ENCODE measurements at regions not wholly inside any gene's neighbourhood (a gene's known extent, or its start where the extent isn't known, plus 50 kb on each side); places are given as distances from the start of the nearest gene placed in this dataset.

DNA sequence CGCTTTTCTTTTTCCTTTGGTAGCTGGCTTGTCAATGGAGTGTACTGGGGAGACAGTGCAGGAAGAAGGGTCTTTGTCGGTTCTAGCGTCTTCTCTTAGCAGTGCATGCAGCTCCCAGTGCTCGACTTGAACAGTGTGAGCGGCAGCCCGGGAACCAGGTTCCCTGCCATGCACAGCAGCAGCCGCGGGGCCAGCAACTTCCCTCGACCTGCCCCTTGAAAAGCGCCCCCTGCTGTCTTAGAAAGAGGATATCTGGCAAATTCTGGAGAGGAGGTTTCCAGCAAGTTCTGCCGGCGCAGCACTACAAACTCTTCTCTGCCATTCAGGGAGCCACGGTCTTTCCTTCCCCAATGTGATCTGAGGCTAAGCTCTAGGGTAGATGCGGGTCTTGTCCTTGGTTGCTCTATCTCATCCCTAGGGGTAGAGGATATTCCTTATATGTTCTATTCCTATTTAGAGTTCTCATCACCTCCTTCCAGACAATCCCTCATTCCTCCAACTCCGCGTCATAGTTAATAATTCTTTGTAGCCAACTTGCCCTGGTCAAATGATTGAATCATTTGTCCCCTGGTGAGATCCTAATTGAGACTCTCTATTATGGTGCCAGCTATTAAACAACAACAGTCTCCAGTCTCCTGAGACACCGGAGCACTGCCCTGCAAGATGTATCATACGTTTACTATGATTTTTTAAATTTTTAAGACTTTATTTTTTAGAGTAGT lies 451.3 kb downstream of the PMP22 start:
- DNase-seq (ENCODE audit: low read depth in 3 of 3): no peak

DNA sequence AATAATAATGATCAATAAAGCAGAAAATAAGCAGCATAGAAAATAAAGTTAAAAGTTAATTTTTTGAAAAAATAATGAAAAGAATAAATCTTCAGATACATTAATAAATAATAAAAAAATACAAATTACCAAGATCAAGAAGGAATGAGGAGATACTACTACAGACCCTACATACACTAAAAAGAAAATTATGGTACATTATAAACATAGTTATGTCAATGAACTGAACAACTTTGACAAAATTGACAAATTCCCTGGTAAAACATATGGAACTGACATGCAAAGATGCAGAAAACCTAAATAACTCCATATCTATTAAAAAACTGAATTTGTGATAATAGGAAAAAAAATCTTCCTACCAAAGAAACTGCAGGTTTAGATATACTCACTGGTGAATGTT lies 456.7 kb downstream of the PMP22 start:
- no peak for DNase-seq (ENCODE audit: low read depth in 3 of 3)

- DNase-seq (ENCODE audit: low read depth in 3 of 3): no peak
Measured at GRCh38 chr17:14805348-14805747, 459.8 kb downstream of the PMP22 start.

DNA sequence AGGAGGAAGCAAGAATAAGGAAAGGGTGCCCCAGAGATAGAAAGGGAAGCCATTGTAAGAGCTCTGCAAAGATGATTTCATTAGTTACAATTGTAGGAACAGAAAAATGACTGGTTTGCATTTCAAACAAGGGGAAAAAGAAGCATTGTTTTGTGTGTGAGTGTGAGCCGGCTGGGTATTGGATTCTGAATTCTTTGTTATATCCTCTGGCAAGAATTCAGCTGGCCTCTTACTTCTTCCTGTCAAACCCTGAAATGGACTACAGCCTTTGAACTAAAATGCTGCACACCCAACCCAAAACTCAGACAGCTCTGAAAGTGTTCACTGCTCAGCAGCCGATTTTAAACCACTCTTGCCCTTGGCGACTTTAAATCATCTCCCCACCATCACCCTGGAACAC lies 461.3 kb downstream of the PMP22 start:
- no peak for DNase-seq (ENCODE audit: low read depth in 3 of 3)

DNA sequence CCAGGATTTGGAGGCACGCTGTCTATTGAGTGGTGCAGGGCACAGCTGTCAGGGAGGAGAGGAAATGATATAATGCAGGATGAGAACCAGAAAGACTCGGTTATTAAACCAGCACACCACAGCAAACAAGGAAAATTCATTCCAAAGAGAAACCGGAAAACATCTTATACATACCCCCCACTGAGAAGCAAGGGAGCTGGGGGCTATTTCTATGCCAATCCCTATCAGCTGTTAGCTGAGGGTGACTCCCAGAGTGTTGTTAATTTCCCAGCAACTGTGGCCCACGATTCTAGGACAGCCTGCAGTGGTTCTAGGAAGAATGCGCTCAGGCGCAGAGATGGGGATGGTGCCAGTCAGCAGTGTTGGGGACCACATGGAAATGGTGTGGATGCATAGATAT lies 467.3 kb downstream of the PMP22 start:
- DNase-seq (ENCODE audit: low read depth in 3 of 3): no peak

- DNase-seq (ENCODE audit: low read depth in 3 of 3): no peak
Measured at GRCh38 chr17:14797021-14797420, 468.1 kb downstream of the PMP22 start.

GRCh38 chr17:14794961-14795360 lies 470.2 kb downstream of the PMP22 start:
- DNase-seq (ENCODE audit: low read depth in 3 of 3): no peak

DNA sequence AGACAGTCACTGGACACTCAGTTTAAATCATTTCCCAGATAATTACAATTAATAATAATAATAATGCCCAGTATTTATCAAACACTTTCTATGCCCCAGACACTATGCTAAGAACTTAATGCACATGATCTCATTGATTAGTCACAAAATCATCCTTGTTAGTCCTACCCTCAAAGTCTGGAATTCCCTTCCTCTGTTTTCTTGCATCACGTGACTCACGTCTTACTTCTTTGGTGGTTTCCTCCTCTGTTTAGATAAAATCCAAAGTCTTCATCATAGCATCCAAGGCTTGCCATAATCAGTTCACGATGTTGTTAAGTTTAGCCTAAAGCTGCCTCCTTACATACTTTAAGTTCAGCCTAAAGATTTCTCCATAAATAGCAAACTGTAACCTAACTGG lies 471.9 kb downstream of the PMP22 start:
- no peak for DNase-seq (ENCODE audit: low read depth in 3 of 3)

DNA sequence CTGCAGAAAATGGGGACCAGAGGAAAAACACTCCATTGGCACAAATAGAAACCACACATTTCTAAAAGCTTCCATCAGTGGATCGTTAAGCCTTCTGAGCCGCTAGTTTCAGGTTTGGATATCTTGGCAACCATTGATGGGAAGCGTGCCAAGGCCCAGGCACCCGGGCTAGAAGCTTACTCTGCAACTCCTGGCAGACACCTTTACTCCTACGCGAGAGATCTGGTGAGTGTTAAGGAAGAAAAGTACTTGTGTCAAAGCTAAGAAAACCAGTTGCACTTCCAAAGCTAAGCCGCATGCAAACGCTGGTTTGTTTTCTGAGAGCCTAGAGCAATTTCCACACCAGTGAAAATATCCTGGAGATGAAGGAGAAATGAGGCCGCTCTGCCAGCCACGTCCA lies 472.4 kb downstream of the PMP22 start:
- no peak for DNase-seq (ENCODE audit: low read depth in 3 of 3)

GRCh38 chr17:14791221-14791620 lies 473.9 kb downstream of the PMP22 start:
- no peak for DNase-seq (ENCODE audit: low read depth in 3 of 3)

GRCh38 chr17:14790521-14790920 lies 474.6 kb downstream of the PMP22 start:
- DNase-seq (ENCODE audit: low read depth in 3 of 3): no peak

DNA sequence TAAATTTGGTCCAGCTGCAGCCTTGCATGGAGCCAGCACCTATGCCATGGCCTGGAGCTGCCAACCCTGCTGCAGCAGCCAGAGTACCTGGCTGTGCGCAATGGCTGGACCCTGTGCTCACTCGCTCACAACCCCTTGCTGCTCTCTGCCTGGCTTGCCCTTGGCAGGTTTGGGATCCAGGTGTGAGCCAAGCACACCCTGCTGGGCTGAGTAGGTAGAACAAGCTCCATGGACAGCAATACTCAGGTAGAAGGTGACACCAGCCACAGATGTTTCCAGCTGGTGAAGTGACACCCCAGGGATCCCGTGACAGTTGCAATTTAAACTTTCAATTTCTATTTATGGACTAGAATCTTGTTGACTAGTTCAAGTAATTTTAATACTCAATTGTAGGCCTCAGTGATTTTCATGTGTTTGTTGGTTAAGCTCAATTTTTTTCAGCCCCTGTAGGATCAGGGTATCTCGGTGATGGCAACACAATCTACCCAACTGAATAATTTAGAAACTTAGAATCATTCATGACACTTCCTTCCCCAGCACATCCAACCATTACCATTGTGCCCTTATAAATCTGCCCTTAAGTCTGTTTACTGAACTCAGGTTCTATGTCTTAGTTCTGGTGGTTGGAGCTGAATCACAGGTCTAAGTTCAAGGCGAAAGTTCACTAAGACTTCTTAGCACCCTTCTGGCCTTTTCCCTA lies 480.0 kb downstream of the PMP22 start:
- peak in 1 of 3 experiments; percentile 3 for DNase-seq (ENCODE audit: low read depth in 3 of 3)

DNA sequence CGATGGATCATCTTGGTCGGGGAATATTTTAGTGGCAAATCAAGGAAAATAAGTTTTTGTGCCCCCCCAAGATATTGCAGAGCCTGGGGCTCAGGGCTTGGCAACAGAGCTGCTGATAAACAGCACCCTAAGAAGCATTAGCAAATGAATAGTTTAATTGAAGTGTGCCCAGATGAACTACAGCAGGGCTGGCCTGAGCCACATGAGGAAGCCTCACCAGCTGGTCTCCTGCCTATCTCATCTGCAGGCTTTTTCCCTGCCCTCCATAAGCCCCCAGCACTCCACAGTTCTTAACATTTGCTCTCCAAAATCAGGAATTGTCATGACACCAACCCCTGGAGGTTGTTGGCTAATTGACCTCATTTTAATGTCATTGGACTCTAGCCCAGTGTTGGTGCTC lies 480.2 kb downstream of the HS3ST3B1 start:
- DNase-seq (ENCODE audit: low read depth in 3 of 3): no peak

DNA sequence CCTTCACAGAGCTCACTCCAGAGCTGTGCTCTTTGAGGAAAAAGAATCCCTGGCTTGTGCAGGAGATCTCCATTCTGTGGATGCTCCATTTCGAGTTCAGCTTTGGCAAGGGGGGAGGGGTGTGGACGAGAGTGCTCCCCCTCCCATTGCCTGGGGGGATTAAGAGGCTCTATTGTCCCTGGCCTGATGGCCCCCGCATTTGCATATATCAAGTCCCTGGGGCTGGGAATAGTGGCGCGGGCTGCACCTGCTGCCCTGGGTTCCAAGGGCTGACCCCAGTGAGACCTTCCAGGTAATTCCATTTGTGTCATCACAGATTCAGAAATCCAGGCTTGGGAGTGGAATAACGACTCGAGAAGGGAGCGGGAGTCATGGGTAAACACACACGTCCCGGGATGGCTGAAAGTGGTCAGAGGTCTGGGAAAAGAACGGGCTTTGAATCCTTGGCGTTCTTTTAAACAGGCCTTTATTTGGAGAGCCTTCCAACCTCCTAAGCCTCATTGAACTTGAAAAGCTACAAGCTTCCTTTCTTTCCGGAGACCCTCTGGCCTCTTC lies 479.3 kb downstream of the HS3ST3B1 start:
- no peak for DNase-seq (ENCODE audit: low read depth in 3 of 3)

DNA sequence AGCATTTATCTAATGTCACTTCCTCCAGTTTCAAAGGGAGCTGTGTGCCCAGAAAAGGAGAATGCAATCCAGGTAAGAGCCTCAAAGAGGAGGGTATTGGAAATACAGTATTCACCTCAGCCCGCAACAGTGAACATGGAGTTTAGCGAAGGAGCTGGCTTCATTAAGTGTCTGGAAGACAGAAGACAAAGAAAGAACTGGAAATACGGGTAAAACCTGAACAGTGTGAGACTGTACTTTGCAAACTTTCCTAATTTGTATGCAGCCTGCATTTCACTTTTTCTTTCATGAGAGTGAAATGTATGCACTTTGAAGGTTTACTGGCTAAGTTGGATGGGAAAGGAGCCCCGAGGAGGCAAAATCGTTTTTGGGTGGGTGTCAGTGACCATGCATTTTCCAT lies 478.4 kb downstream of the HS3ST3B1 start:
- DNase-seq (ENCODE audit: low read depth in 3 of 3): no peak

DNA sequence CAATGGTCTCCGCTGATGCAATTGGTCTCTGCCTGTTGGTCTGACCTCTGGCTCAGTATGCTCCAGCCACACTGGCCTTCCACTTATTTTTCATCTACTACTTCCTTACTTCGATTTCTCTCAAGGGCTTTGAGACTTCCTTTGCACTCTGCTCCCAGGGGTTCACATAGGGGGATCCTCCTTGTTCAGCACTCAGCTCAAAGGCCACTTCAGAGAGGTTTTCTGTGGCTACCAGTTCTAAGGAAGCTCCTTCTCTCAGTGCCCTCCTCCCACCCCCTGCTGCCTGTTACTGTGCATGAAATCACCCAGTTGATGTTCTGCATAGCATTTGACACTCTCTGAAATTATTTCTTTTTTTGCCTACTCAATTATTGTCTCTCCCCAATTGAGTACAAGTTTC lies 476.4 kb downstream of the HS3ST3B1 start:
- DNase-seq (ENCODE audit: low read depth in 3 of 3): no peak

DNA sequence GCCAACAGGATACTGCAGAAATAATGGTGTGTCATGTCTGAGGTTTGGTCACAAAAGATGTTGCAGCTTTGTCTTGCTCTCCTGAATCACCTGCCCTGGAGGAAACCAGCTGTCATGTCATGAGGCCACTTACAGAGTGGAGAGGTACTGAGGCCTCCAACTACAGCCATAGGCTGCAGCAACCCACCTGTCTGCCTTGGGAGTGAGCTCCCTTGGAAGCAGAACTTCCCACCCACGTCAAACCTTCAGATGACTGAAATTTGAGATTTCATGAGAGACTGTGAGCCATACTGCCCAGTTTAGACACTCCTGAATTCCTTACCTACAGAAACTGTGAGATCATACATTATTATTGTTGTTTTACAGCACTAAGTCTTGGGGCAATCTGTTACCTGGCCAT lies 475.9 kb downstream of the HS3ST3B1 start:
- no peak for DNase-seq (ENCODE audit: low read depth in 3 of 3)

DNA sequence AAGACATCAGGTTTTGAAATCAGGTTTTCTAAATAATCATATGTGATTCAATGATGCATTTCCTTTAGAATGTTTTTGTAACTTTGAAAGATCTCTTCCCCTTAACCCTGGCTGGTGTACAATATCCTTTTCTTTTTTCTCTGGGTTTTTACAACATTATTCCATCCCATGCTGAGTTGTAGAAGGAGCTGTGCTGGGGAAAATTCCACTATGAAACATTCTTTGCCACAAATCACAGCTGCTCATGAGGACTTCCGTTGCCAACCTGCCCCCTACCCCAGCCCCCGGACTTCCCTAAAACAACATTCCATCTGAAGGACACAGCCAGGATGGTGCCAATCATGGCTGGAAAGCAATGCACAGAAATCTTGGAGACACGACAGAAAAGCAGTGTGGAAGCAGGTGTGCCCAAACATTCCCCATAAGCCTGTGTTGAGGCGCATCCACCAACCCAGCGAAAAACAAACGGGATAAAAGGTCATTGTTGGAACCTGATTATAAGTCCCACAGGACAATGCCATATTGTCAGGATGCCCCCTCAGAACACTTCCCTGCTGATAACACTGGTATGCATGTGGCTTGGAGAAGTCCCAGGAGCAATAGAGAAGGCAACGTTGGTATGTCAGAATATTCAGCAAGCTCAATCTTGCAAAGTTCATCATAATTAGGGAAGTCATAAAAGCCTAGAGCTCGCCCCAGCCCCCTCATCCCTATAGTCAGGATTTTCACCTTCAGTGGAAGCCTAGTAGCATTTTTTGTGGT lies 475.0 kb downstream of the HS3ST3B1 start:
- no peak for DNase-seq (ENCODE audit: low read depth in 3 of 3)

DNA sequence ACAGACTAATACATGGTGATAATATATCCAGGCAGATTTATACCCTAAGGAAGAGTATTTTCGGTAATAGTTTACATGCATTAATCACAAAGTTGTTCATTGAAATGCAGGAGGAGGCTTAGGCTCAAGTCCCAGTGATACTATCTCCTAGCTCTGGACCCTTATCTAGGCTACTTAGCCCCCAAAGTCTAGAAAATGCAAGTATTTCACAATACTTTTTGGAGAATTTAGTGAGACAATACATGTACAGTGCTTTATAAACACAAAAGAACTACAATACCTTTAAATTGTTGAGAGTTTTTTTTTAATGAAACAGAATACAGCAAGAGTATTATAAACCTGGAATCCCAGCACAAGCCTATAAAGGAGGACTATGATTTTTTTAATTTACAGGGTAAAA lies 473.9 kb downstream of the HS3ST3B1 start:
- no peak for DNase-seq (ENCODE audit: low read depth in 3 of 3)

DNA sequence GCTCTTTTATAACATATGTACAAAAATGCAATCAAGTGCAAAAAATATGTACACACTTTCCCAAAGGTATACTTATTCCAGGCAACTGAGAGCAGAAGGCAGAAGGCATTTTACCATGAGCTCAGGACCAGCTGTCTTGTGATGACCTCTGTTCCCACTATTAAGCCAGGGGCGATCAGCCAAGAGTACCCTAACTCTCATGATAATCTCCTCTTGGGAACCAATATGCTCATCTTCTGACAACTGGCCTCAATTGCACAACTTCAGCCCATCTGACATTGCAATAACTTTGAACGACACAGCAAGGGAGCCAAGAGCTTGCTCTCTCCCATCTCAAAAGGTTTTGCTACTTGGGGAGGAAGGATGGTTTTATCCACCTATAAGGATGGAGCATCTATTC lies 471.9 kb downstream of the HS3ST3B1 start:
- DNase-seq (ENCODE audit: low read depth in 3 of 3): no peak

DNA sequence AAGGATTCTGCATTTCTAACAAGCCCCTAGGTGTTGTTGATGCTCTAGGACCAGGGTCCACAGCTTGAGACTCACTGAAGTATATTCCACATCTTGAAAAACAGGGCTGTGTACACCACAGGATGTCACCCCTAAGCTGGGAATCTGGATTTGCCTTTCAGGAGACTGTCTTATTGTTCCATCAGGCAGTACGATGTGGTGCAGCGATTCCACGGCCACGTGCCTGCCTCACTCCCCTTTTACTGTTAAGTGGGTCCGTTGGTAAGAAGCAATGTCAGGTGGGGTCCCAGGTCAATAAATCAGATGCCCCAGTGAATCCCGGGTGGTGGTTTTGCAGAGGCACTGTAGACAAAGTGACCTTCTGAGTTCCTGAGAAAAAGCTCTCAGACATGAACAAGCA lies 470.7 kb downstream of the HS3ST3B1 start:
- DNase-seq (ENCODE audit: low read depth in 3 of 3): no peak

DNA sequence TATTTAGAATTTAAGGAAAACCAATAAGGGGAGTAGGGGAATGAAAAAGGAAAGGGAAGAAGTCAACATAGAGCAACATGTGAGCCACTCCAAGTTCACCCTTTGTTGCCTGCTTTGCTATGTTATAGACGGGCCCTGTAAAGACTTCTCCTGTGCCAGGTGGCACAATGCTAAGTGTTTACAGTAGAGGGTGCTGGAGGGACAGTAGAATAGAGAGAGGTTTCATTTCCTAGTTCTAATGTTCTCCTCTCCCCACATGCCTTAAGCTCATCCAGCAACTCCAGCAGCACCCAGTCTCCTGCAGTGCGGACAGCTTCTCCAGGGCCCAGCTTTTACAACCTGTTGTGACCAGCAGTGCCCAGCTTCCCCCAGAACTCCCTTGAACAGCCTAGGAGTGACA lies 468.0 kb downstream of the HS3ST3B1 start:
- no peak for DNase-seq (ENCODE audit: low read depth in 3 of 3)
